PFSK-1 (cell line): ENCODE measurements at regions not wholly inside any gene's neighbourhood (a gene's known extent, or its start where the extent isn't known, plus 50 kb on each side); places are given as distances from the start of the nearest gene placed in this dataset.

Experiments used
- TAF1 ChIP-seq: IDR thresholded peaks from 2 replicates; pipeline ENCODE4 v1.6.1; 2012; ENCODE audit warnings: low read length, control low read depth, borderline replicate concordance; ENCODE audit not compliant: insufficient read depth
- TF ChIP-seq, protein P1 (sequence below), 2 experiments: IDR thresholded peaks; 2 replicates each; pipeline versions ENCODE4 v1.6.1 to v1.8.0; 2011 to 2012; ENCODE audit warnings: low read depth in 2 of 2, low read length in 2 of 2, control low read depth in 1 of 2, inconsistent platforms in 1 of 2, mild to moderate bottlenecking in 1 of 2, moderate library complexity in 1 of 2; ENCODE audit not compliant: insufficient read depth in 1 of 2

- TF ChIP-seq TAF1 = no peak
- TF ChIP-seq, protein P1, sequence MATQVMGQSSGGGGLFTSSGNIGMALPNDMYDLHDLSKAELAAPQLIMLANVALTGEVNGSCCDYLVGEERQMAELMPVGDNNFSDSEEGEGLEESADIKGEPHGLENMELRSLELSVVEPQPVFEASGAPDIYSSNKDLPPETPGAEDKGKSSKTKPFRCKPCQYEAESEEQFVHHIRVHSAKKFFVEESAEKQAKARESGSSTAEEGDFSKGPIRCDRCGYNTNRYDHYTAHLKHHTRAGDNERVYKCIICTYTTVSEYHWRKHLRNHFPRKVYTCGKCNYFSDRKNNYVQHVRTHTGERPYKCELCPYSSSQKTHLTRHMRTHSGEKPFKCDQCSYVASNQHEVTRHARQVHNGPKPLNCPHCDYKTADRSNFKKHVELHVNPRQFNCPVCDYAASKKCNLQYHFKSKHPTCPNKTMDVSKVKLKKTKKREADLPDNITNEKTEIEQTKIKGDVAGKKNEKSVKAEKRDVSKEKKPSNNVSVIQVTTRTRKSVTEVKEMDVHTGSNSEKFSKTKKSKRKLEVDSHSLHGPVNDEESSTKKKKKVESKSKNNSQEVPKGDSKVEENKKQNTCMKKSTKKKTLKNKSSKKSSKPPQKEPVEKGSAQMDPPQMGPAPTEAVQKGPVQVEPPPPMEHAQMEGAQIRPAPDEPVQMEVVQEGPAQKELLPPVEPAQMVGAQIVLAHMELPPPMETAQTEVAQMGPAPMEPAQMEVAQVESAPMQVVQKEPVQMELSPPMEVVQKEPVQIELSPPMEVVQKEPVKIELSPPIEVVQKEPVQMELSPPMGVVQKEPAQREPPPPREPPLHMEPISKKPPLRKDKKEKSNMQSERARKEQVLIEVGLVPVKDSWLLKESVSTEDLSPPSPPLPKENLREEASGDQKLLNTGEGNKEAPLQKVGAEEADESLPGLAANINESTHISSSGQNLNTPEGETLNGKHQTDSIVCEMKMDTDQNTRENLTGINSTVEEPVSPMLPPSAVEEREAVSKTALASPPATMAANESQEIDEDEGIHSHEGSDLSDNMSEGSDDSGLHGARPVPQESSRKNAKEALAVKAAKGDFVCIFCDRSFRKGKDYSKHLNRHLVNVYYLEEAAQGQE (IDR thresholded peaks at IDR 0.05; ENCODE audit: insufficient read depth in 1 of 2, low read depth in 2 of 2, low read length in 2 of 2) = no peak
Measured at GRCh38 chr6:155614606-155615005, 159.0 kb upstream of the NOX3 start.
